Smooth muscle cell (in vitro differentiated cells): ENCODE measurements at regions not wholly inside any gene's neighbourhood (a gene's known extent, or its start where the extent isn't known, plus 50 kb on each side); places are given as distances from the start of the nearest gene placed in this dataset.

Experiments used
- DNase-seq: peaks from one replicate; lab custom pipeline; 2025; ENCODE audit not compliant: unreplicated experiment; lab: John Stamatoyannopoulos, UW
- H2AFZ ChIP-seq: fragments of 200-600 bp; sonication (generic); 2 replicates; pipeline ENCODE4 v1.6.0; 2016; ENCODE audit warnings: antibody characterized with exemption, low read depth, mild to moderate bottlenecking
- H3F3A ChIP-seq: fragments of 200-600 bp; sonication (generic); 2 replicates; pipeline ENCODE4 v1.6.0; 2017; ENCODE audit warnings: antibody characterized with exemption, low read depth
- H3K27ac ChIP-seq: fragments of 200-600 bp; sonication (generic); 2 replicates; pipeline ENCODE4 v1.5.1; 2016; ENCODE audit warnings: low read depth, mild to moderate bottlenecking
- H3K27me3 ChIP-seq: fragments of 200-600 bp; sonication (generic); 2 replicates; pipeline ENCODE4 v1.6.1; 2016; ENCODE audit warnings: low read depth, mild to moderate bottlenecking
- H3K36me3 ChIP-seq: fragments of 200-600 bp; sonication (generic); 2 replicates; pipeline ENCODE4 v1.5.1; 2016; ENCODE audit warnings: low read depth
- H3K4me1 ChIP-seq: fragments of 200-600 bp; sonication (generic); 2 replicates; pipeline ENCODE4 v1.5.1; 2016; ENCODE audit warnings: low read depth
- H3K4me2 ChIP-seq: fragments of 200-600 bp; sonication (generic); 2 replicates; pipeline ENCODE4 v1.6.0; 2016; ENCODE audit warnings: mild to moderate bottlenecking
- H3K4me3 ChIP-seq: fragments of 200-600 bp; sonication (generic); 2 replicates; pipeline ENCODE4 v1.5.1; 2016; ENCODE audit warnings: mild to moderate bottlenecking
- H3K79me2 ChIP-seq: fragments of 200-600 bp; sonication (generic); 2 replicates; pipeline ENCODE4 v1.6.0; 2016; ENCODE audit warnings: low read depth, mild to moderate bottlenecking
- H3K9ac ChIP-seq: fragments of 200-600 bp; sonication (generic); 2 replicates; pipeline ENCODE4 v1.6.0; 2016; ENCODE audit warnings: low read depth
- H3K9me3 ChIP-seq: fragments of 200-600 bp; sonication (generic); replicated peaks from 2 replicates; pipeline ENCODE4 v1.5.1; 2016; ENCODE audit warnings: low read depth
- H4K20me1 ChIP-seq: fragments of 200-600 bp; sonication (generic); 2 replicates; pipeline ENCODE4 v1.6.0; 2016; ENCODE audit warnings: low read depth
- WGBS: methylation state at CpG from one replicate; pipeline ENCODE4 v1.1.7; 2016; ENCODE audit warnings: low lambda C conversion rate; 5-methylcytosine and 5-hydroxymethylcytosine counted together
- TF ChIP-seq, protein P1 (sequence below): fragments of 200-600 bp; sonication (generic); IDR thresholded peaks from 2 replicates; pipeline ENCODE4 v1.5.1; 2017; ENCODE audit warnings: borderline replicate concordance, mild to moderate bottlenecking, antibody characterized with exemption; ENCODE audit not compliant: insufficient read depth, poor library complexity, severe bottlenecking

DNA sequence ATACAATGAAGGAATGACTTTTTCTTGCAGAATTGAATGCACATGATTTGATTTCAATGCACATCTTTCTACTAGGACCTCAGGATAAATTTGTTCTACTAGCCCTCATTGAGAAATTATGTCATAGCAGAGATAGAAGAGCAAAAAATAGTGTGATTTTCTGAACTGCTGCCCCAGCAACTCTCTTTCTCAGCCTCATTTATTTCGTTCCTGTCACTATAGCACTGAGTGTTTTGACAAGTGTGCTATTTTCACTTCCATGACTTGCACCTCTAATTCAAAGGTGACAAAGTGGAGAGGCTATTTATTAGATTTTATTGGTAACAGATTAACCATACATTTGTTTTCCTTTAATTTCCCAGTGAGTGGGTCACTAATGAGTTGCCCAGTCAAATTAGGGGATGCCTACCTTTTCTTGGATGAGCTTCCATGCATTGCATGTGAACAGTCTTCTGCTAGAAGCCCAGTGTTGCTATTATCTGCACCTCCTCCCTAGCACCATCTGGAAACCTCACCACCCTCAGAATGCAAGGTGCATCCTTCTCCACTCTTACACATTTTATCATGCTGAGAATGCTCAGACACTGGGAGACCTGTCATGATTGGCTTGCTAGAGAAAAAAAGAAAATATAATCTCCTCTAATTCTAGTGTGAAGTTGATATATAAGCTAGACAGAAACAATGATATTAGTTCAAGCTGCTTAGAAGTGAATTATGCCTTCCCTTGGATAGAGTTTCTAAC is 119.6 kb upstream of the CTTNBP2 start:
- WGBS: 98% methylated on average over 1 of the region's 1 CpG

DNA sequence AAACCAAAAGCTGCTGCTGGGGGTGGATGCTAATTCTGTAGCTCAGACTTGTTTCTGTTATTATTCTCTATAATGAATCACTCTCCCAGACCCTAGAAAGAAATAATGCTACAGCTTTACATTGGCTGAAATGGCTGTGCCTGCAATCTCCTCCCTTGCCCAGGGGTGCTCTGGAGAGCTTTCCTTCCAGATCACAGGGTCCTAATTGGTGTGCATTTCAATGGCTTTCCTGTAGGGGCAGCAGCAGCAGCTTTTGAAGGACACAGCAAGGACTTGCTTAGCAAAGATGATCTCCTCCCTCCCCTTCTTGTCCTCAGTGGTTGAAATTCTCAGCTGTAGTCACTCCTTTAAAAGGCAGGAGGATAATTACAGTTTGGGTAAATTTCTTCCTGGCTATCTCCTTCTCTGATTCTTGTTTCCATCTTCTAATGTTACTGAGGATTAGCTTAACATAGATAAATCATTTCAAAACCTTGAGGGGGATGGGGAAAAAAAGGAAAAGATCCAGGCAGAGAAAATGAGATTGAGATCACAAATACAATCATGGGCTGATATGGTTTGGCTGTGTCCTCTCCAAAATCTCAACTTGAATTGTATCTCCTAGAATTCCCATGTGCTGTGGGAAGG is 120.2 kb upstream of the CTTNBP2 start:
- no peak for DNase-seq

More for the DNA sequence above, 119.6 kb upstream of the CTTNBP2 start:
- no peak overlapping the region for H2AFZ ChIP-seq
- no peaks in the 10 kb centered on the region for H3K79me2 ChIP-seq
- H3K36me3 ChIP-seq: no peaks in the 10 kb centered on the region
- H3K4me2 ChIP-seq: no peak overlapping the region
- H3K27me3 ChIP-seq: no peaks in the 10 kb centered on the region
- no peaks in the 10 kb centered on the region for H3K9me3 ChIP-seq
- H4K20me1 ChIP-seq: no peaks in the 10 kb centered on the region
- DNase-seq: no peak
- TF ChIP-seq, protein P1, sequence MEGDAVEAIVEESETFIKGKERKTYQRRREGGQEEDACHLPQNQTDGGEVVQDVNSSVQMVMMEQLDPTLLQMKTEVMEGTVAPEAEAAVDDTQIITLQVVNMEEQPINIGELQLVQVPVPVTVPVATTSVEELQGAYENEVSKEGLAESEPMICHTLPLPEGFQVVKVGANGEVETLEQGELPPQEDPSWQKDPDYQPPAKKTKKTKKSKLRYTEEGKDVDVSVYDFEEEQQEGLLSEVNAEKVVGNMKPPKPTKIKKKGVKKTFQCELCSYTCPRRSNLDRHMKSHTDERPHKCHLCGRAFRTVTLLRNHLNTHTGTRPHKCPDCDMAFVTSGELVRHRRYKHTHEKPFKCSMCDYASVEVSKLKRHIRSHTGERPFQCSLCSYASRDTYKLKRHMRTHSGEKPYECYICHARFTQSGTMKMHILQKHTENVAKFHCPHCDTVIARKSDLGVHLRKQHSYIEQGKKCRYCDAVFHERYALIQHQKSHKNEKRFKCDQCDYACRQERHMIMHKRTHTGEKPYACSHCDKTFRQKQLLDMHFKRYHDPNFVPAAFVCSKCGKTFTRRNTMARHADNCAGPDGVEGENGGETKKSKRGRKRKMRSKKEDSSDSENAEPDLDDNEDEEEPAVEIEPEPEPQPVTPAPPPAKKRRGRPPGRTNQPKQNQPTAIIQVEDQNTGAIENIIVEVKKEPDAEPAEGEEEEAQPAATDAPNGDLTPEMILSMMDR: no peak
- H3F3A ChIP-seq: no peaks in the 10 kb centered on the region
- no peaks in the 10 kb centered on the region for H3K4me1 ChIP-seq
- H3K27ac ChIP-seq: no peak overlapping the region
- no peak overlapping the region for H3K9ac ChIP-seq
- no peak overlapping the region for H3K4me3 ChIP-seq

DNA sequence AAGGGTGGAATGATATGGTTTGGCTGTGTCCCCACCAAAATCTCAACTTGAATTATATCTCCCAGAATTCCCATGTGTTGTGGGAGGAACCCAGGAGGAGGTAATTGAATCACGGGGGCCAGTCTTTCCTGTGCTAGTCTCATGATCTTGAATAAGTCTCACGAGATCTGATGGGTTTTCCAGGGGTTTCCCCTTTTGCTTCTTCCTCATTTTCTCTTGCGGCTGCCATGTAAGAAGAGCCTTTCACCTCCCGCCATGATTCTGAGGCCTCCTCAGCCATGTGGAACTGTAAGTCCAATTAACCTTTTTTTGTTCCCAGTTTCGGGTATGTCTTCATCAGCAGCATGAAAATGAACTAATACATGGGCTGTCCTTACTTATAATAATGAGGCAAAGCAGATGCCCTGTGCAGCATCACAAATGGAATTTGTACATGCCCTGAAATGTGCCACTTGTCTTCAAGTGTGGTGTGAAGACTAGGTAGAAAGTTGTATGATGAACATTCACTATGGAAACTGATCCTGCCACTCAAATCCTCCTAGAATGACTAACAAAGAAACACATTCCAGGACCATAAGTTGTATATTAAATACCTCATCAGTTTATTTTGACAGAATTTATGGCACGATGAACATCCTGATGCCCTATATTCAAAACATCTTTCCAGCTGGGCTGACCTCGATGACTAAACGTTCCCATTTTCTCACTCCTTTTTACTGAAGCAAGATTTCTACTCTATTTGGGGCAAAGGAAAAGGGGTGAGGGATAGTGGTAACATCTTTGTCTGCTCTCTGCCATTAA is 122.8 kb upstream of the CTTNBP2 start:
- TF ChIP-seq, protein P1: no peak
- no peak overlapping the region for H3K27ac ChIP-seq

More for the DNA sequence above, 120.2 kb upstream of the CTTNBP2 start:
- Histone ChIP-seq H3K4me1 (no peaks in the 10 kb centered on the region), H3K4me3 (no peak overlapping the region), H3F3A (peaks cover under 1% of the 10 kb centered on the region), H3K27ac (no peak overlapping the region), H3K9me3 (no peaks in the 10 kb centered on the region), H4K20me1 (no peaks in the 10 kb centered on the region), H2AFZ (no peak overlapping the region), H3K4me2 (no peak overlapping the region), H3K79me2 (no peaks in the 10 kb centered on the region), H3K36me3 (no peaks in the 10 kb centered on the region), H3K9ac (no peak overlapping the region), H3K27me3 (no peaks in the 10 kb centered on the region)
- TF ChIP-seq, protein P1: peak; percentile 44

More for the DNA sequence above, 122.8 kb upstream of the CTTNBP2 start:
- 91% methylated on average over 8 of the region's 8 CpGs for WGBS
- no peak for DNase-seq
- Histone ChIP-seq H3K36me3 (no peaks in the 10 kb centered on the region), H3K4me3 (no peak overlapping the region), H3K9me3 (no peaks in the 10 kb centered on the region), H2AFZ (no peak overlapping the region), H3K4me1 (no peaks in the 10 kb centered on the region), H3K4me2 (no peak overlapping the region), H3K27me3 (no peaks in the 10 kb centered on the region), H4K20me1 (no peaks in the 10 kb centered on the region), H3F3A (peaks cover 3% of the 10 kb centered on the region), H3K9ac (no peak overlapping the region), H3K79me2 (no peaks in the 10 kb centered on the region)
